ENCODE measurements at regions not wholly inside any gene's neighbourhood (a gene's known extent, or its start where the extent isn't known, plus 50 kb on each side); places are given as distances from the start of the nearest gene placed in this dataset.

GRCh38 chr22:35483730-35484129, 56.9 kb upstream of the RASD2 start:
- TF ChIP-seq EP300 (IDR thresholded peaks at IDR 0.05; ENCODE audit: borderline replicate concordance in 1 of 2, low read depth in 1 of 2, low read length in 1 of 2) (no peak), POLR2AphosphoS5 (IDR thresholded peaks at IDR 0.05; ENCODE audit: low read depth, low read length) (no peak), MEF2A (IDR thresholded peaks at IDR 0.05; ENCODE audit: borderline replicate concordance, low read depth) (no peak), CTCF (IDR thresholded peaks at IDR 0.05) (no peak), TEAD4 (IDR thresholded peaks at IDR 0.05; ENCODE audit: borderline replicate concordance, insufficient read depth) (no peak), RAD21 (IDR thresholded peaks at IDR 0.05; ENCODE audit: low read length) (no peak), EZH2phosphoT487 (IDR thresholded peaks at IDR 0.05; ENCODE audit: borderline replicate concordance, low read depth) (no peak), CHD2 (IDR thresholded peaks at IDR 0.05; ENCODE audit: low read length, partially characterized antibody) (no peak), JUND (IDR thresholded peaks at IDR 0.05) (no peak), NFIC (IDR thresholded peaks at IDR 0.05; ENCODE audit: borderline replicate concordance) (no peak), RXRA (IDR thresholded peaks at IDR 0.05; ENCODE audit: borderline replicate concordance, low read depth) (no peak), MAX (IDR thresholded peaks at IDR 0.05; ENCODE audit: low read depth) (no peak), REST (IDR thresholded peaks at IDR 0.05; ENCODE audit: low read depth, low read length) (no peak)

All from SK-N-SH (cell line).